Panc1 (cell line): ENCODE measurements at regions not wholly inside any gene's neighbourhood (a gene's known extent, or its start where the extent isn't known, plus 50 kb on each side); places are given as distances from the start of the nearest gene placed in this dataset.

Experiments used
- ATAC-seq: fragments of 200-7000 bp; cut with Tn5 transposase; 2 replicates; pipeline ENCODE4 v1.9.1; 2020; ENCODE audit warnings: mild to moderate bottlenecking, moderate library complexity
- BruUV-seq: library from RNA; stranded (reverse); fragments of 400-500 nt; replicated peaks from 2 replicates; lab custom pipeline; 2021; lab: Mats Ljungman, UMichigan
- CTCF ChIA-PET: fragments of 300-600 bp; sonication (Branson Sonifier 250); formaldehyde crosslinking; loops from one replicate; lab custom pipeline; 2022; ENCODE audit warnings: antibody characterized with exemption; lab: Charles Lee
- POLR2A ChIA-PET: fragments of 300-600 bp; sonication (Branson Sonifier 250); formaldehyde crosslinking; loops from one replicate; lab custom pipeline; 2022; ENCODE audit warnings: antibody characterized with exemption; lab: Charles Lee
- DNase-seq: peaks from one replicate; pipeline ENCODE4 v3.0.0-alpha.2; 2010; ENCODE audit warnings: low read depth, low spot score
- H3K27ac ChIP-seq: 2 replicates; pipeline ENCODE4 v1.5.1; 2011; ENCODE audit warnings: mild to moderate bottlenecking, low read length, inconsistent platforms
- H3K27me3 ChIP-seq: fragments of 200-500 bp; sonication (Bioruptor generic); 2 replicates; pipeline ENCODE4 v1.6.0; 2014; ENCODE audit warnings: low read length, inconsistent platforms; ENCODE audit not compliant: control insufficient read depth, insufficient read depth
- H3K36me3 ChIP-seq: fragments of 200-500 bp; sonication (Bioruptor generic); 2 replicates; pipeline ENCODE4 v1.5.1; 2014; ENCODE audit warnings: inconsistent platforms, mild to moderate bottlenecking, low read length, moderate library complexity; ENCODE audit not compliant: control insufficient read depth, insufficient read depth
- H3K4me1 ChIP-seq: 2 replicates; pipeline ENCODE4 v1.5.1; 2011; ENCODE audit warnings: inconsistent platforms, mild to moderate bottlenecking, low read length, moderate library complexity; ENCODE audit not compliant: control insufficient read depth, insufficient read depth
- H3K4me3 ChIP-seq, 2 experiments: 2 replicates each; pipeline ENCODE4 v1.5.1; 2011 to 2012; ENCODE audit warnings: low read depth in 2 of 2, low read length in 2 of 2, mild to moderate bottlenecking in 2 of 2, inconsistent platforms in 1 of 2, moderate library complexity in 1 of 2
- H3K9me3 ChIP-seq: fragments of 200-500 bp; sonication (Bioruptor generic); 2 replicates; pipeline ENCODE4 v1.5.1; 2014; ENCODE audit warnings: low read depth, mild to moderate bottlenecking, inconsistent platforms, low read length, moderate library complexity; ENCODE audit not compliant: control insufficient read depth, insufficient read depth
- CTCF ChIP-seq: fragments of 450-650 bp; IDR thresholded peaks from 2 replicates; pipeline ENCODE4 v1.5.1; 2017; ENCODE audit warnings: mild to moderate bottlenecking
- POLR2AphosphoS5 ChIP-seq: IDR thresholded peaks from 2 replicates; pipeline ENCODE4 v1.6.1; 2012; ENCODE audit warnings: mild to moderate bottlenecking, low read depth, low read length, moderate library complexity
- REST ChIP-seq, 2 experiments: IDR thresholded peaks; 2 replicates each; pipeline ENCODE4 v1.6.1; 2011 to 2012; ENCODE audit warnings: low read depth in 2 of 2, control low read depth in 1 of 2, low read length in 1 of 2, mild to moderate bottlenecking in 1 of 2, moderate library complexity in 1 of 2; ENCODE audit not compliant: insufficient read depth in 1 of 2
- SIN3A ChIP-seq: IDR thresholded peaks from 2 replicates; pipeline ENCODE4 v1.6.1; 2012; ENCODE audit warnings: low read depth, mild to moderate bottlenecking, low read length, moderate library complexity, borderline replicate concordance; ENCODE audit not compliant: insufficient read depth
- TCF7L2 ChIP-seq: IDR thresholded peaks from 2 replicates; pipeline ENCODE4 v1.6.1; 2011; ENCODE audit warnings: mild to moderate bottlenecking, low read depth, low read length, inconsistent platforms
- in situ Hi-C: cut with HindIII; loops from 2 replicates; pipeline ENCODE4 v1.10.0; 2016; ENCODE audit warnings: low sequenced_read_pairs, low pct_unique_long_range_greater_than_20kb
- intact Hi-C: fragments of 100-400 bp; cut with micrococcal nuclease; formaldehyde crosslinking; loops from one replicate; pipeline ENCODE4 v1.10.0; 2022; ENCODE audit not compliant: unreplicated experiment

DNA sequence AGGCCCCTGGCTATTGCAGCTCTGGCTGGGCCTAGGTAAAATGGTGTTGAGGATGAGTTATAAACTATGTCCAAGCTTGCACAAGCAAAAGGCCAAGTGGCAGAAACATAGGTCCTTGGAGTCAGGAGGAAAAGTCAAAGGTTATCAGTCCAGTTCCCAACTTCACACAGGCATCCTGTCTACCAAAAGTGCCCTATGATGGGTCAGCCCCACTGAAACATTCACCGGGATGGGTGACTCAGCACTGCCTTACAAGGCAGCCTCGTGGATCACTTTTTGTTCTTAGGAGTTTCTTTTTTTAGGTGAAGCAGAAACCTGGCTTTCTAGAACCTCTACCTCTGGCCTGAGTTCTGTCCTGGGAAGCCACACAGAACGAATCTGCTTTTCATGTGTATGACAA, 158.8 kb upstream of the LYZL2 start:
- TF ChIP-seq POLR2AphosphoS5 (no peak), REST (IDR thresholded peaks at IDR 0.05; ENCODE audit: insufficient read depth in 1 of 2, low read depth in 2 of 2, low read length in 1 of 2) (no peak), SIN3A (no peak), CTCF (no peak), TCF7L2 (no peak)
- ChIA-PET CTCF (no interaction called here), POLR2A (no interaction called here)
- no peak for ATAC-seq
- in situ Hi-C loops, result no loop called here
- Histone ChIP-seq H3K4me1 (no peaks in the 10 kb centered on the region), H3K27ac (no peak overlapping the region), H3K27me3 (no peaks in the 10 kb centered on the region), H3K36me3 (no peaks in the 10 kb centered on the region), H3K9me3 (no peaks in the 10 kb centered on the region), H3K4me3 (no peak overlapping the region)
- BruUV-seq, result no TSS peak
- intact Hi-C loops, result no loop called here
- DNase-seq, result no peak

GRCh38 chr10:30786906-30787305, 157.4 kb upstream of the LYZL2 start:
- Histone ChIP-seq H3K27me3 (no peaks in the 10 kb centered on the region), H3K27ac (no peak overlapping the region), H3K4me3 (no peak overlapping the region), H3K4me1 (no peaks in the 10 kb centered on the region), H3K36me3 (no peaks in the 10 kb centered on the region), H3K9me3 (no peaks in the 10 kb centered on the region)
- ATAC-seq (no peak), DNase-seq (no peak)
- in situ Hi-C loops, result no loop called here
- no TSS peak for BruUV-seq
- CTCF ChIA-PET, result no interaction called here
- intact Hi-C loops, result no loop called here
- POLR2A ChIA-PET, result interaction anchor here (0.6 kb wide), 1 partner anchor 53 kb away, joined by 13 read pairs; no protein-coding TSS in a partner anchor
- no peak for TF ChIP-seq POLR2AphosphoS5
- no peak for TF ChIP-seq TCF7L2
- no peak for TF ChIP-seq CTCF
- TF ChIP-seq REST (IDR thresholded peaks at IDR 0.05; ENCODE audit: insufficient read depth in 1 of 2, low read depth in 2 of 2, low read length in 1 of 2), result no peak
- no peak for TF ChIP-seq SIN3A
